Body of pancreas (tissue), 4 donors: ENCODE measurements at regions not wholly inside any gene's neighbourhood (a gene's known extent, or its start where the extent isn't known, plus 50 kb on each side); places are given as distances from the start of the nearest gene placed in this dataset.

Experiments used
- ATAC-seq: fragments of 150-250 bp; one replicate; pipeline ENCODE4 v1.9.1; 2016
- DNase-seq, 4 donors: peaks; one replicate each; pipeline ENCODE4 v3.0.0-alpha.2; 2019
- H3K27ac ChIP-seq, 4 donors: fragments of 200-600 bp; sonication (generic); 1 replicate in 3 of 4; 2 replicates in 1 of 4; pipeline versions ENCODE4 v1.5.1 to v1.6.1; 2016 to 2019; ENCODE audit warnings: mild to moderate bottlenecking in 1 of 4, mixed read lengths in 1 of 4, moderate library complexity in 1 of 4
- H3K27me3 ChIP-seq, 2 donors: fragments of 200-600 bp; sonication (generic); one replicate each; pipeline ENCODE4 v1.6.0; 2016; ENCODE audit warnings: mild to moderate bottlenecking in 1 of 2
- H3K36me3 ChIP-seq, 2 donors: fragments of 200-600 bp; sonication (generic); replicated peaks in 1 of 2; 2 replicates each; pipeline ENCODE4 v1.5.1; 2016; ENCODE audit warnings: low read depth in 2 of 2; ENCODE audit not compliant: insufficient read depth in 1 of 2
- H3K4me1 ChIP-seq: fragments of 200-600 bp; sonication (generic); one replicate; pipeline ENCODE4 v1.6.0; 2016
- H3K4me3 ChIP-seq, 2 donors: fragments of 200-600 bp; sonication (generic); 1 replicate in 1 of 2; 2 replicates in 1 of 2; pipeline ENCODE4 v1.5.1; 2016 to 2019
- H3K9me3 ChIP-seq, 3 donors: fragments of 200-600 bp; sonication (generic); 1 replicate in 2 of 3; 2 replicates in 1 of 3; pipeline ENCODE4 v1.5.1; 2016
- POLR2A ChIP-seq, 3 donors: fragments of 450-650 bp; IDR thresholded peaks; one replicate each; pipeline ENCODE4 v1.6.1; 2016; ENCODE audit warnings: antibody characterized with exemption in 3 of 3, mild to moderate bottlenecking in 2 of 3
- WGBS, 2 donors: methylation state at CpG; one replicate each; pipeline ENCODE4 v1.1.5; 2017; 5-methylcytosine and 5-hydroxymethylcytosine counted together
- intact Hi-C: fragments of 100-400 bp; cut with DNase I; formaldehyde crosslinking; loops from one replicate; pipeline ENCODE4 v1.15.1; 2023
- TF ChIP-seq, protein P1 (sequence below), 7 experiments: fragments of 450-650 bp in 4 of 7; fragments of 200-600 bp in 3 of 7; sonication (generic) in 3 of 7; IDR thresholded peaks; one replicate each; pipeline ENCODE4 v1.5.1; 2016 to 2019; ENCODE audit warnings: antibody characterized with exemption in 7 of 7

DNA sequence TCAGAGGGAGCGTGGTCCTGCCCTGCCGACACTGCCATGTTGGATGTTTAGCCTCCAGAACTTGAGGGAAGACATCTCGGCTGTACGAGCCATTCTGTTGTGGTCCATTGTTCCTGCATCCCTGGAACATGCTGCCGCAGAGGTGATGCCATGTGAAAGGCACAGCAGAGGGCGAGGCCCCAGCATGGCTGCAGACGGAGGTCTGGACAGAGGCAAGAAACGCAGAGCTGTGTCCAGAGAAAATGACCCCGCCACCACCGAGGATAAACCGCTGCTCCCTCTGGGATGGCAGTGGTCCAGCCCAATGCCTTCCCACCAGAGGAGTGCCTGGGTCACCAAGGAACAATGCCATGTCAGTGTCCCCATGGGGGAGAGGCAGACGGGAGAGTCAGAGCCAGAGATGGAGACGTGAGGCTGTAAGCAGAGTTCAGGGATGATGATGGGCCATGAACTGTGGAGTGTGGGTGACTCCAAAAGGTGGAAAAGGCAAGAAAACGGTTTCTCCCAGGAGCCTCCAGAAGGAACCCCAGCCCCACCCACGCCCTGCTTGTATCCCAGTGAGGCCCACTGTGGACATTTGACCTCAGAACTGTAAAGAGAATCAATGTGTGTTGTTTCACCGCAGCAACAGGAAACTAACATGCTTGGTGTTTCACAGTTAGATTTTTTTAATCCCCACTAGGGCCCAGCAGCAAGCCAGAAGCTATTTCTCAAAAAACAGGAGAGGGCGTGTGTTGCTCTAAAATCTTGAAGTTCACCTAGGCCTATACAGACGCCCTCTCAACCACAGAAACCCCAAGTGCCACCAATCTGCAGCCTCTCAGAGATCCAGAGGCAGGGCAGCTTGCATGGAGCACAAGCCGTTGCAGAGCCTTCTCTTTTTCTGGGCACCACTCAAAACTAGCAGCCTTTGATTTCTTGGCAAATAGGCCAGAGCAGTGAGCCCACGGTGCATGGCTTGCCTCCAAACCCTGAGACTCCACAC, 1422.9 kb downstream of the TBC1D22A start:
- Histone ChIP-seq H3K4me3 (no peak overlapping the region), H3K4me1 (no peaks in the 10 kb centered on the region), H3K27me3 (no peaks in the 10 kb centered on the region), H3K27ac (no peak overlapping the region), H3K9me3 (no peaks in the 10 kb centered on the region), H3K36me3 (no peaks in the 10 kb centered on the region)
- ATAC-seq (no peak), DNase-seq (no peak)
- TF ChIP-seq POLR2A (IDR thresholded peaks at IDR 0.05): no peak
- TF ChIP-seq, protein P1, sequence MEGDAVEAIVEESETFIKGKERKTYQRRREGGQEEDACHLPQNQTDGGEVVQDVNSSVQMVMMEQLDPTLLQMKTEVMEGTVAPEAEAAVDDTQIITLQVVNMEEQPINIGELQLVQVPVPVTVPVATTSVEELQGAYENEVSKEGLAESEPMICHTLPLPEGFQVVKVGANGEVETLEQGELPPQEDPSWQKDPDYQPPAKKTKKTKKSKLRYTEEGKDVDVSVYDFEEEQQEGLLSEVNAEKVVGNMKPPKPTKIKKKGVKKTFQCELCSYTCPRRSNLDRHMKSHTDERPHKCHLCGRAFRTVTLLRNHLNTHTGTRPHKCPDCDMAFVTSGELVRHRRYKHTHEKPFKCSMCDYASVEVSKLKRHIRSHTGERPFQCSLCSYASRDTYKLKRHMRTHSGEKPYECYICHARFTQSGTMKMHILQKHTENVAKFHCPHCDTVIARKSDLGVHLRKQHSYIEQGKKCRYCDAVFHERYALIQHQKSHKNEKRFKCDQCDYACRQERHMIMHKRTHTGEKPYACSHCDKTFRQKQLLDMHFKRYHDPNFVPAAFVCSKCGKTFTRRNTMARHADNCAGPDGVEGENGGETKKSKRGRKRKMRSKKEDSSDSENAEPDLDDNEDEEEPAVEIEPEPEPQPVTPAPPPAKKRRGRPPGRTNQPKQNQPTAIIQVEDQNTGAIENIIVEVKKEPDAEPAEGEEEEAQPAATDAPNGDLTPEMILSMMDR (IDR thresholded peaks at IDR 0.05): no peak
- WGBS, 2 donors: 66 to 70% methylated on average over 18 to 20 of the region's 20 CpGs
- intact Hi-C loops: no loop called here

DNA sequence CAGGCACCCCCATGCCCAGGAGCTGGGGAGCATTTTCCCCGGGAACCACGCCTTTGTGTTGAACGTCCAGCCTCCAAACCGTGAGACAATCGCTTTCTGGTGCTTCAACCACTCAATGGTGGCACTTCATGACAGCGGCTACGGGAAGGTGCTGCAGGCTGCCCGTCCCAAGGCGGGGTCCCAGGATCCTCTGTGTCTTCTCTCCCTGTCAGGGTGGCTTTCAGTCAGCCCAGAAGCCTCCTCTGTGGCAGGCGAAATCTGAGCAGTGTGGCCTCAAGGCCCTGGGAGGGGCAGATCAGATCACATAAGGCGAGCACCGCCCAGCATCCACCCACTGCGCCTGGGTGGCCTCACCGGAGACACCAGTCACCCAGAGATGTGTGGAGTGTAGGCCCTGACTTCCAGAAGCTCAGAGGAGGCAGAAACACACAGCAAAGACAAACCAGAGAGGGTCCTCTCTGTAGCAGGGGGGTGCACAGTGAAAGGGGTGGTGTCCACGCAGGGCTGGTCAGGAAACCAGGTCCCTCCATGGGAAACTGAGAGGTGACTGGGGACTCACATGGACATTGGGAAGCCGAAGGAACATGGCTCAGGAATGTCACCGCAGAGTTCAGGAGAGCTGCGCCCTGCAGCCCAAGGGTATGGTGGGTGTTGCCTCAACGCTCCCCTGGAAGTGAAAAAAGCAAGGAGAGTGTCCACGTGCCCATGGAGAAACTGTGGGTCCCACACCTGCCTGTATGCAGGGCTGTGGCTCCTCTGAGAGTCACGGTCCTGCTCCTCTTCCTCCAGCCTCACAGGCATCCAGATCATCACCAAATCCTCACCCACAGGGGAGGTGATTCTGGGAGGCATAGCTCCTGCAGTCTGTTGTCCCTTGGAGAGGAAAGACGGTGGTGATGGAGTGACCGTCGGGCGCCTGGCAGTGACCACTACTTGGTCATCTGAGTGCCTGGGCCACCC, 1420.7 kb downstream of the TBC1D22A start:
- Histone ChIP-seq H3K27ac (no peak overlapping the region), H3K4me3 (no peak overlapping the region), H3K9me3 (no peaks in the 10 kb centered on the region), H3K36me3 (no peaks in the 10 kb centered on the region), H3K27me3 (no peaks in the 10 kb centered on the region), H3K4me1 (no peaks in the 10 kb centered on the region)
- DNase-seq: no peak
- intact Hi-C loops: no loop called here
- WGBS, 2 donors: 64 to 71% methylated on average over 23 to 24 of the region's 25 CpGs
- no peak for ATAC-seq
- TF ChIP-seq, protein P1 (IDR thresholded peaks at IDR 0.05): no peak
- TF ChIP-seq POLR2A (IDR thresholded peaks at IDR 0.05): no peak

DNA sequence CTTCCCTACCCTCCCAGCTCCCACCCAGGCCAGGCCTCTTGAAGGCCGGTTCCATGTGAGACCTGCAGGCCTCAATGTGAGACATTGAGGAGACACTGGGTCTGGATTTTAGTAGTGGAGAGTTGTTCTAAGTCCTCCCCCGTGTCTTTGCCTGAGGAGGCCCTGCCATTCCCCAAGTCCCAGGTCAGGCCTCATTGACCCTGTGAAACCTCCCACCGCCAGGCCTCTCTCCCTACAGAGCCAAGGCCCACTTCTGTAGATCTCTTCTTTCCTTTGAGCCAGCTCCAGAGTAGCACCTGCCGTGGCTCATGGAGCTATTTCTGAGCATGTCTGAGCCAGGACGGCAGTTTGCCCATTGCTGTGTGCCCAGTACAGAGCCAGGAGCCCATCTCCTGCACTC, 1419.6 kb downstream of the TBC1D22A start:
- WGBS, 2 donors: 57 to 66% methylated on average over 3 to 5 of the region's 5 CpGs
- Histone ChIP-seq H3K9me3 (no peaks in the 10 kb centered on the region), H3K27ac (no peak overlapping the region), H3K4me3 (no peak overlapping the region), H3K27me3 (no peaks in the 10 kb centered on the region), H3K4me1 (no peaks in the 10 kb centered on the region), H3K36me3 (no peaks in the 10 kb centered on the region)
- ATAC-seq (no peak), DNase-seq (no peak)
- TF ChIP-seq, protein P1 (IDR thresholded peaks at IDR 0.05): no peak
- no peak for TF ChIP-seq POLR2A (IDR thresholded peaks at IDR 0.05)
- intact Hi-C loops: no loop called here

DNA sequence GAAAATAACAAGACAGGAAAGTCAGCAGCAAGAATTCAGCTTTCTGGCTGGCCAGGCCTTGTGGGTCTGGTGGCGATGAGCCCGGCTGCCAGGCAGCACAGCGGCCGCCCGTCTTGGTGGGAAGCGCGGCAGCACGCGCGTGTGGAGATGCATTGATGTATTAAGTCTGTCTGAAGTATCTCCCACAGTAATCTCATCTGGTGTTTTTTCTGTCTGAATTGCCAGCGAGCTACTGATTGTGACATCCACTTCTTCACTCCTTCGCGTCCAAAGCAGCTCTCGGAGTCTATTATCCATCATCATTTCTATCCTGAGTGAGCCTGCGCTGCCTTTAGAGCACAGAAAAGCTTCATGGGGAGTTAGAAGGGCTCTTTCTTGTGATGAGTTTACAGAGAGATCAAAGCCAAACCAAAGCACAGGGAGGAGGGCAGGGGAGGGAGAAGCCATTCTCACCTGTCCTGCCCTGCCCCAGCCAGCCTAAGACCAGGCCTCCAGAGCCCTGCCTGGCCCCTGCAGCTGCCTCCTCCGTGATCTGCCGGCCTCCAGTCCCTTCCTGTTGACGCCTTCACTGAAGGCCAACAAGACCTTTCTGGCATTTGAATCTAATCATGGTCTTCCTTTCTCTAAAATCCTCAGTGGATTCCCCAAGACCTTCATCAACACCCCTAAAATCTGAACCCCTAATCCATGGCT, 1419.0 kb downstream of the TBC1D22A start:
- Histone ChIP-seq H3K9me3 (no peaks in the 10 kb centered on the region), H3K36me3 (no peaks in the 10 kb centered on the region), H3K27me3 (no peaks in the 10 kb centered on the region), H3K4me3 (no peak overlapping the region), H3K4me1 (no peaks in the 10 kb centered on the region), H3K27ac (no peak overlapping the region)
- intact Hi-C loops: no loop called here
- 57 to 72% methylated on average over 18 of the region's 18 CpGs for WGBS, 2 donors
- no peak for TF ChIP-seq POLR2A (IDR thresholded peaks at IDR 0.05)
- TF ChIP-seq, protein P1 (IDR thresholded peaks at IDR 0.05): no peak
- ATAC-seq (no peak), DNase-seq (no peak)
